ENCODE measurements at regions not wholly inside any gene's neighbourhood (a gene's known extent, or its start where the extent isn't known, plus 50 kb on each side); places are given as distances from the start of the nearest gene placed in this dataset.
A peak's percentile ranks its signal among the peaks of the same experiment; 100 is the strongest.
"Not testable (repeated sequence)": the region's sequence is repeated elsewhere in the genome, so short reads cannot be mapped to it uniquely, and the experiment has no call there.

DNA sequence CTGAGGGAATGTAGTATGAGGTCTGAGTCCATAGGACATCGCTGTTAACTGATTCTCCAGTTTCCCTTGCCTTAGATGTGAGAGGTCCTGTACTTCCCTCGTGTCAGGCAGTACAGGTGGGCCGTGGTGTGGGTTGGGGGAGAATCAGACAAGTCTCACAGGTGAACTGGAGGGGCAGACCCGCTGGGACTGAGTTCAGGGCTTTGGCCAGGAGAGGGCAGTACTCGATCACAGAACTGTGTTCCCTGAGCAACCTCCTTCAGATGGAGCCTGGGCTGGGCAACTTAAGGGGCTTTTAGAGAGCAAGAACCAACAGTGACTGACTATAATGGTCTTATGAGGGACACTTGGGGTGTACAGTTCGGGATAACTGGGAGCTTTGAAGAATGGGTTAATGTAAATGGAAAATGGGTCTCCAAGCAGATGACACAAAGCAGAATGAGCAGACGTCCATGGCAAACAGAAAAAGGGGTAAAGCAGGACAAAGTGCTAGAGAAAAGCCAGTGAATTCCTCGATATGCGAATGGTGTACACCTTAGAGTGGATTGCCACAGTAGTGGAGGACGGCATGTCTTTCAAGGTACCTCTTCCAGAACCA is 83.6 kb downstream of the CCNG2 start:
- DNase-seq (ENCODE audit: extremely low read depth, low read depth) = peak; percentile 2

GRCh38 chr4:77248805-77249204 is 91.8 kb downstream of the CCNG2 start:
- DNase-seq (ENCODE audit: extremely low read depth, low read depth) = no peak
- TF ChIP-seq CTCF (IDR thresholded peaks at IDR 0.05; ENCODE audit: low read depth, low read length) = no peak

More for the DNA sequence above, 83.6 kb downstream of the CCNG2 start:
- peak; percentile 78 for TF ChIP-seq CTCF (IDR thresholded peaks at IDR 0.05; ENCODE audit: low read depth, low read length)

- no peak for TF ChIP-seq CTCF (IDR thresholded peaks at IDR 0.05; ENCODE audit: low read depth, low read length)
- no peak for DNase-seq (ENCODE audit: extremely low read depth, low read depth)
Measured at GRCh38 chr4:77251751-77252150, 94.7 kb downstream of the CCNG2 start.

- TF ChIP-seq CTCF (IDR thresholded peaks at IDR 0.05; ENCODE audit: low read depth, low read length) = no peak
- no peak for DNase-seq (ENCODE audit: extremely low read depth, low read depth)
Measured at GRCh38 chr4:77263247-77263646, 106.2 kb downstream of the CCNG2 start.

DNA sequence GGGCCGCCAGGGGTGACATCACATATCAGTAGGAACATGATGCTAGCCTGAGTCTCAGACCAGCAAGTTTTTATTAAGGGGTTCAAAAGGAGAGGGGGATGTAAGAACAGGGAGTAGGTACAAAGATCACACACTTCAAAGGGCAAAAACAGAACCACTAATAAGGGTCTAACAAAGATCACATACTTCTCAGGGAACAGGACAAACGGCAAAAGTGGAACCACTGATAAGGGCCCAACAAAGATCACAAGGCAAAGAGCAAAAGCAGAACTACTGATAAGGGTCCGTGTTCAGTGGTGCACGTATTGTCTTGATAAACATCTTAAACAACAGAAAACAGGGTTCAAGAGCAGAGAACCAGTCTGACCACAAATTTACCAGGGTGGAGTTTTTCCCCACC is 107.0 kb downstream of the CCNG2 start:
- not testable (repeated sequence) for DNase-seq (ENCODE audit: extremely low read depth, low read depth)

- TF ChIP-seq CTCF (IDR thresholded peaks at IDR 0.05; ENCODE audit: low read depth, low read length) = no peak
- no peak for DNase-seq (ENCODE audit: extremely low read depth, low read depth)
Measured at GRCh38 chr4:77264826-77265225, 107.8 kb downstream of the CCNG2 start.

DNA sequence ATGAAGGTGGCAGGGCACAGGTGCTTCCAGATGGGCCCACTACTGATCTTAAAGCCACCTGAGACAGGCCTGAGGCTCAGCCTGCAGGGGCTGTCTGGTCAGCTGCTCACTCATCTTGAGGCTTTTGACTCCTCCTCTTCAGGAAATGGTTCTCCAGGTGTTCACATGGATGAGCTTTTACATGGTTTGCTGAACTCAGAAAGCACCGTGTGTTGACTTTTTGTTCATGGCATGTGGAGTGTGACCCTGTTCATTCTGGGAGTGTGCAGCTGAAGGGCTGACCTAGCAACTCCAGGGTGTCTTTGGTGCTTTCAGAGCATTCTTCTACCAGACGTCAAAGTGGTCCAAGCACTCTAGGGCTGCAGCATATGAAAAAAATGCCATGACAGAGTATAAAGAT is 111.1 kb downstream of the CCNG2 start:
- DNase-seq (ENCODE audit: extremely low read depth, low read depth) = no peak
- TF ChIP-seq CTCF (IDR thresholded peaks at IDR 0.05; ENCODE audit: low read depth, low read length) = no peak

GRCh38 chr4:77269505-77269904 is 112.5 kb downstream of the CCNG2 start:
- no peak for TF ChIP-seq CTCF (IDR thresholded peaks at IDR 0.05; ENCODE audit: low read depth, low read length)
- no peak for DNase-seq (ENCODE audit: extremely low read depth, low read depth)
